Liver (tissue), 8 donors: ENCODE measurements at regions not wholly inside any gene's neighbourhood (a gene's known extent, or its start where the extent isn't known, plus 50 kb on each side); places are given as distances from the start of the nearest gene placed in this dataset.

Source experiments
- DNase-seq: peaks from one replicate; pipeline ENCODE4 v3.0.0-alpha.2; 2017; ENCODE audit warnings: low spot score
- H3K27ac ChIP-seq, 2 donors: one replicate each; pipeline ENCODE4 v1.7.0; 2013; ENCODE audit warnings: inconsistent platforms in 2 of 2, low read length in 2 of 2, control low read depth in 1 of 2, low read depth in 1 of 2, mild to moderate bottlenecking in 1 of 2
- H3K27me3 ChIP-seq, 4 donors: one replicate each; pipeline versions ENCODE4 v1.6.1 to v1.7.0; 2013; ENCODE audit warnings: low read length in 3 of 4, inconsistent platforms in 1 of 4, mild to moderate bottlenecking in 1 of 4, moderate library complexity in 1 of 4; ENCODE audit not compliant: control insufficient read depth in 4 of 4, insufficient read depth in 4 of 4
- H3K36me3 ChIP-seq, 4 donors: one replicate each; pipeline versions ENCODE4 v1.6.1 to v1.7.0; 2013; ENCODE audit warnings: low read length in 3 of 4, mild to moderate bottlenecking in 3 of 4, low read depth in 1 of 4, moderate library complexity in 1 of 4; ENCODE audit not compliant: control insufficient read depth in 4 of 4, insufficient read depth in 3 of 4
- H3K4me1 ChIP-seq, 4 donors: one replicate each; pipeline versions ENCODE4 v1.6.1 to v1.7.0; 2013; ENCODE audit warnings: low read length in 3 of 4, mild to moderate bottlenecking in 3 of 4, moderate library complexity in 1 of 4; ENCODE audit not compliant: control insufficient read depth in 4 of 4, insufficient read depth in 4 of 4
- H3K4me3 ChIP-seq, 3 donors: one replicate each; pipeline versions ENCODE4 v1.6.1 to v1.7.0; 2013; ENCODE audit warnings: low read length in 3 of 3, control low read depth in 1 of 3, low read depth in 1 of 3, mild to moderate bottlenecking in 1 of 3
- H3K9ac ChIP-seq, 2 donors: one replicate each; pipeline ENCODE4 v1.7.0; 2013; ENCODE audit warnings: low read length in 2 of 2, mild to moderate bottlenecking in 2 of 2, moderate library complexity in 2 of 2, control low read depth in 1 of 2, low read depth in 1 of 2
- H3K9me3 ChIP-seq, 4 donors: one replicate each; pipeline versions ENCODE4 v1.6.1 to v1.7.0; 2013; ENCODE audit warnings: low read length in 3 of 4; ENCODE audit not compliant: control insufficient read depth in 4 of 4
- ATF3 ChIP-seq: IDR thresholded peaks from 2 replicates; pipeline ENCODE4 v1.6.1; 2016; ENCODE audit warnings: antibody characterized with exemption
- CTCF ChIP-seq: fragments of 150-350 bp; IDR thresholded peaks from 2 replicates; pipeline ENCODE4 v1.5.1; 2017; ENCODE audit warnings: improper control_type of control experiment, low read depth, low read length; ENCODE audit not compliant: missing input control
- EGR1 ChIP-seq, 2 donors: IDR thresholded peaks; 2 replicates each; pipeline ENCODE4 v1.6.1; 2016 to 2018; ENCODE audit warnings: antibody characterized with exemption in 2 of 2, low read depth in 2 of 2
- FOXA1 ChIP-seq: IDR thresholded peaks from 2 replicates; pipeline ENCODE4 v1.6.1; 2016; ENCODE audit warnings: antibody characterized with exemption
- FOXA2 ChIP-seq: IDR thresholded peaks from 2 replicates; pipeline ENCODE4 v1.6.1; 2016; ENCODE audit warnings: antibody characterized with exemption
- GABPA ChIP-seq, 2 donors: IDR thresholded peaks in 1 of 2; conservative IDR thresholded peaks in 1 of 2; 2 replicates each; pipeline ENCODE4 v1.6.1; 2016; ENCODE audit warnings: antibody characterized with exemption in 2 of 2, mild to moderate bottlenecking in 1 of 2, moderate library complexity in 1 of 2
- HNF4A ChIP-seq, 2 donors: conservative IDR thresholded peaks; 2 replicates each; pipeline ENCODE4 v1.6.1; 2016; ENCODE audit warnings: antibody characterized with exemption in 2 of 2, mild to moderate bottlenecking in 2 of 2
- HNF4G ChIP-seq: IDR thresholded peaks from 2 replicates; pipeline ENCODE4 v1.6.1; 2016; ENCODE audit warnings: antibody characterized with exemption
- MAX ChIP-seq: IDR thresholded peaks from 2 replicates; pipeline ENCODE4 v1.6.1; 2016; ENCODE audit warnings: antibody characterized with exemption
- NR2F2 ChIP-seq: IDR thresholded peaks from 2 replicates; pipeline ENCODE4 v1.6.1; 2016; ENCODE audit warnings: antibody characterized with exemption
- RAD21 ChIP-seq, 2 donors: IDR thresholded peaks; 2 replicates each; pipeline ENCODE4 v1.6.1; 2016; ENCODE audit warnings: antibody characterized with exemption in 2 of 2, mild to moderate bottlenecking in 2 of 2
- REST ChIP-seq: IDR thresholded peaks from 2 replicates; pipeline ENCODE4 v1.6.1; 2016; ENCODE audit warnings: antibody characterized with exemption, mild to moderate bottlenecking
- RXRA ChIP-seq, 2 donors: IDR thresholded peaks; 2 replicates each; pipeline ENCODE4 v1.6.1; 2017 to 2018; ENCODE audit warnings: antibody characterized with exemption in 2 of 2, mild to moderate bottlenecking in 1 of 2
- SP1 ChIP-seq: IDR thresholded peaks from 2 replicates; pipeline ENCODE4 v1.6.1; 2018; ENCODE audit warnings: antibody characterized with exemption, mild to moderate bottlenecking
- TAF1 ChIP-seq: conservative IDR thresholded peaks from 2 replicates; pipeline ENCODE4 v1.6.1; 2016; ENCODE audit warnings: antibody characterized with exemption, mild to moderate bottlenecking
- YY1 ChIP-seq: IDR thresholded peaks from 2 replicates; pipeline ENCODE4 v1.6.1; 2016; ENCODE audit warnings: antibody characterized with exemption, mild to moderate bottlenecking
- ZBTB33 ChIP-seq: IDR thresholded peaks from 2 replicates; pipeline ENCODE4 v1.6.1; 2016; ENCODE audit warnings: antibody characterized with exemption
- WGBS: extraction: QIAGEN DNeasy Blood & Tissue Kit; methylation state at CpG from one replicate; pipeline ENCODE4 v1.1.7; 2013; 5-methylcytosine and 5-hydroxymethylcytosine counted together
- donor health status: healthy.
- donor health status: healthy.
- donor health status: healthy.
- donor health status: healthy.
- donor health status: healthy.

GRCh38 chr5:96278981-96279380, 154.1 kb downstream of the PCSK1 start:
- WGBS, result 78% methylated on average over 3 of the region's 3 CpGs
- Histone ChIP-seq H3K36me3 (no peaks in the 10 kb centered on the region), H3K9ac (no peak overlapping the region), H3K27ac (no peak overlapping the region), H3K9me3 (no peaks in the 10 kb centered on the region), H3K4me1 (peaks cover 0 to 10% (median 2%) of the 10 kb centered on the region in 4 donors), H3K27me3 (no peaks in the 10 kb centered on the region), H3K4me3 (no peak overlapping the region)
- no peak for DNase-seq
- no peak for TF ChIP-seq RAD21 (IDR thresholded peaks at IDR 0.05)
- TF ChIP-seq ATF3, result no peak
- no peak for TF ChIP-seq HNF4G
- TF ChIP-seq MAX, result no peak
- no peak for TF ChIP-seq CTCF
- TF ChIP-seq NR2F2, result no peak
- no peak for TF ChIP-seq EGR1 (IDR thresholded peaks at IDR 0.05; ENCODE audit: low read depth in 2 of 2)
- no peak for TF ChIP-seq REST
- TF ChIP-seq ZBTB33, result no peak
- TF ChIP-seq RXRA (IDR thresholded peaks at IDR 0.05), result no peak
- TF ChIP-seq FOXA1, result no peak
- no peak for TF ChIP-seq YY1
- no peak for TF ChIP-seq TAF1

GRCh38 chr5:96275051-96275450, 158.0 kb downstream of the PCSK1 start:
- WGBS, result 28% methylated on average over 3 of the region's 3 CpGs
- Histone ChIP-seq H3K9ac (no peak overlapping the region), H3K4me3 (no peak overlapping the region), H3K36me3 (no peaks in the 10 kb centered on the region), H3K9me3 (peaks cover 0 to 2% (median 0%) of the 10 kb centered on the region in 4 donors), H3K27ac (peak overlapping the region in 1 of 2 donors; percentile 59), H3K4me1 (peaks cover 0 to 10% (median 2%) of the 10 kb centered on the region in 4 donors), H3K27me3 (no peaks in the 10 kb centered on the region)
- no peak for DNase-seq
- no peak for TF ChIP-seq ZBTB33
- peak; percentile 10 to 54 for TF ChIP-seq RXRA (IDR thresholded peaks at IDR 0.05)
- no peak for TF ChIP-seq GABPA (IDR thresholded peaks at IDR 0.05 in 1 of 2, conservative IDR thresholded peaks at IDR 0.05 in 1 of 2)
- TF ChIP-seq HNF4G, result peak; percentile 68
- TF ChIP-seq FOXA2, result no peak
- no peak for TF ChIP-seq EGR1 (IDR thresholded peaks at IDR 0.05; ENCODE audit: low read depth in 2 of 2)
- peak; percentile 3 for TF ChIP-seq REST
- peak; percentile 91 for TF ChIP-seq SP1
- TF ChIP-seq ATF3, result peak; percentile 58
- peak; percentile 88 to 95 for TF ChIP-seq HNF4A (conservative IDR thresholded peaks at IDR 0.05)
- no peak for TF ChIP-seq TAF1
- no peak for TF ChIP-seq NR2F2
